ENCODE measurements at regions not wholly inside any gene's neighbourhood (a gene's known extent, or its start where the extent isn't known, plus 50 kb on each side); places are given as distances from the start of the nearest gene placed in this dataset.

- no peak for DNase-seq (ENCODE audit: low read depth in 2 of 3, low spot score in 2 of 3)
Observed at GRCh38 chr19:20250121-20250520, 83.1 kb downstream of the ZNF486 start.

Measured in activated CD8-positive, alpha-beta memory T cell treated with anti-CD3 and anti-CD28 coated beads for 48 hours (primary cell).